ENCODE measurements at regions not wholly inside any gene's neighbourhood (a gene's known extent, or its start where the extent isn't known, plus 50 kb on each side); places are given as distances from the start of the nearest gene placed in this dataset.

- no peak for DNase-seq
Observed at GRCh38 chr1:116454940-116455339, 81.9 kb downstream of the ATP1A1 start.

GRCh38 chr1:116455509-116455908 is 82.5 kb downstream of the ATP1A1 start:
- DNase-seq, result no peak

GRCh38 chr1:116457946-116458604 is 85.0 kb downstream of the ATP1A1 start:
- DNase-seq, result peak; percentile 83

GRCh38 chr1:116458695-116459094 is 85.7 kb downstream of the ATP1A1 start:
- no peak for DNase-seq

GRCh38 chr1:116460261-116460660 is 87.2 kb downstream of the ATP1A1 start:
- no peak for DNase-seq

GRCh38 chr1:116460783-116461376 is 87.8 kb downstream of the ATP1A1 start:
- DNase-seq, result no peak

- DNase-seq, result no peak
Observed at GRCh38 chr1:116461723-116462122, 88.7 kb downstream of the ATP1A1 start.

GRCh38 chr1:116462722-116463121 is 89.7 kb downstream of the ATP1A1 start:
- no peak for DNase-seq

- DNase-seq, result no peak
Observed at GRCh38 chr1:116463730-116464129, 90.7 kb downstream of the ATP1A1 start.

Measured in NCI-H2171 treated with DMSO at 0.1 percent for 48 hours (cell line).